GM12878 (cell line): ENCODE measurements at regions not wholly inside any gene's neighbourhood (a gene's known extent, or its start where the extent isn't known, plus 50 kb on each side); places are given as distances from the start of the nearest gene placed in this dataset.

Source experiments
- ATAC-seq: fragments of 200-7000 bp; cut with Tn5 transposase; 3 replicates; pipeline ENCODE4 v1.9.1; 2020; ENCODE audit warnings: mild to moderate bottlenecking, moderate library complexity
- BruUV-seq: library from RNA; stranded (reverse); fragments of 400-500 nt; replicated peaks from 2 replicates; lab custom pipeline; 2021; lab: Mats Ljungman, UMichigan
- CTCF ChIA-PET: fragments of 300-600 bp; sonication (Branson Sonifier 250); formaldehyde crosslinking; extraction: SDS; loops from one replicate; lab custom pipeline; 2021; ENCODE audit warnings: inconsistent platforms; lab: Yijun Ruan, JAX
- POLR2A ChIA-PET: fragments of 350-600 bp; formaldehyde crosslinking; extraction: SDS; loops from one replicate; lab custom pipeline; 2021; ENCODE audit warnings: inconsistent platforms; lab: Charles Lee
- RAD21 ChIA-PET: fragments of 300-600 bp; sonication (Branson Sonifier 250); formaldehyde crosslinking; loops from one replicate; lab custom pipeline; 2023; ENCODE audit warnings: antibody characterized with exemption; ENCODE audit not compliant: unreplicated experiment; lab: Charles Lee
- SMC1A ChIA-PET: fragments of 300-600 bp; sonication (Branson Sonifier 250); formaldehyde crosslinking; loops from one replicate; lab custom pipeline; 2023; ENCODE audit not compliant: unreplicated experiment, uncharacterized antibody; lab: Charles Lee
- DNase-seq: peaks from one replicate; pipeline ENCODE4 v3.0.0-alpha.2; 2011; ENCODE audit warnings: low read depth, low spot score
- FAIRE-seq: peaks from 3 replicates; lab custom pipeline; 2011; peaks lifted over from hg19 to GRCh38; lab: Jason Lieb, UNC
- H2AFZ ChIP-seq: 2 replicates; pipeline ENCODE4 v1.6.0; 2011; ENCODE audit warnings: low read depth, low read length, control low read depth; ENCODE audit not compliant: control insufficient read depth
- H3K27ac ChIP-seq: 2 replicates; pipeline ENCODE4 v1.5.1; 2011; ENCODE audit warnings: control low read depth; ENCODE audit not compliant: control insufficient read depth, insufficient read depth
- H3K27me3 ChIP-seq, 2 experiments: replicated peaks in 1 of 2; 2 replicates each; pipeline versions ENCODE4 v1.6.0 to v1.6.1; 2011; ENCODE audit warnings: low read length in 1 of 2; ENCODE audit not compliant: control insufficient read depth in 2 of 2, insufficient read depth in 2 of 2
- H3K36me3 ChIP-seq, 2 experiments: 2 replicates each; pipeline ENCODE4 v1.5.1; 2011; ENCODE audit warnings: low read length in 1 of 2; ENCODE audit not compliant: control insufficient read depth in 2 of 2, insufficient read depth in 2 of 2
- H3K4me1 ChIP-seq: 2 replicates; pipeline ENCODE4 v1.6.1; 2011; ENCODE audit warnings: mild to moderate bottlenecking, low read length, moderate library complexity, mixed read lengths; ENCODE audit not compliant: control insufficient read depth, insufficient read depth
- H3K4me2 ChIP-seq: 2 replicates; pipeline ENCODE4 v1.6.0; 2011; ENCODE audit warnings: control low read depth; ENCODE audit not compliant: control insufficient read depth, insufficient read depth
- H3K4me3 ChIP-seq: fragments of 200-600 bp; sonication (generic); 2 replicates; pipeline ENCODE4 v1.5.1; 2016
- H3K79me2 ChIP-seq: 2 replicates; pipeline ENCODE4 v1.6.0; 2011; ENCODE audit warnings: low read length; ENCODE audit not compliant: control insufficient read depth, insufficient read depth
- H3K9ac ChIP-seq: 2 replicates; pipeline ENCODE4 v1.8.0; 2011; ENCODE audit warnings: low read length, control low read depth, mixed read lengths; ENCODE audit not compliant: control insufficient read depth, insufficient read depth
- H3K9me3 ChIP-seq: replicated peaks from 3 replicates; pipeline ENCODE4 v1.5.1; 2011; ENCODE audit warnings: mild to moderate bottlenecking, low read length; ENCODE audit not compliant: control insufficient read depth, insufficient read depth
- H4K20me1 ChIP-seq: 2 replicates; pipeline ENCODE4 v1.6.0; 2011; ENCODE audit not compliant: control insufficient read depth, insufficient read depth
- ATF2 ChIP-seq: IDR thresholded peaks from 2 replicates; pipeline ENCODE4 v1.6.1; 2012; ENCODE audit warnings: low read length, inconsistent platforms
- CBX5 ChIP-seq: sonication (generic); IDR thresholded peaks from 2 replicates; pipeline ENCODE4 v1.6.1; 2016; ENCODE audit warnings: low read depth, moderate library complexity, mild to moderate bottlenecking, inconsistent platforms
- CEBPZ ChIP-seq: fragments of 150-350 bp; IDR thresholded peaks from 2 replicates; pipeline ENCODE4 v1.6.1; 2016; ENCODE audit warnings: low read depth, low read length
- ELK1 ChIP-seq: IDR thresholded peaks from 2 replicates; pipeline ENCODE4 v1.6.1; 2012; ENCODE audit warnings: low read depth, low read length, improper control_type of control experiment
- MEF2B ChIP-seq: fragments of 450-650 bp; IDR thresholded peaks from 2 replicates; pipeline ENCODE4 v1.6.1; 2018; ENCODE audit warnings: mild to moderate bottlenecking, moderate library complexity; ENCODE audit not compliant: partially characterized antibody, poor library complexity, severe bottlenecking
- RAD51 ChIP-seq: fragments of 450-650 bp; IDR thresholded peaks from 2 replicates; pipeline ENCODE4 v1.6.1; 2016; ENCODE audit warnings: moderate library complexity, mild to moderate bottlenecking, inconsistent platforms
- RUNX3 ChIP-seq: IDR thresholded peaks from 2 replicates; pipeline ENCODE4 v1.6.1; 2012; ENCODE audit warnings: low read length, inconsistent platforms
- SIN3A ChIP-seq: IDR thresholded peaks from 2 replicates; pipeline ENCODE4 v1.6.1; 2012; ENCODE audit warnings: low read depth, low read length, improper control_type of control experiment
- SKIL ChIP-seq: fragments of 450-650 bp; IDR thresholded peaks from 2 replicates; pipeline ENCODE4 v1.6.1; 2017; ENCODE audit warnings: mild to moderate bottlenecking, low read depth, inconsistent platforms; ENCODE audit not compliant: poor library complexity, severe bottlenecking
- STAT3 ChIP-seq: IDR thresholded peaks from 2 replicates; pipeline ENCODE4 v1.6.1; 2011; ENCODE audit warnings: low read depth, low read length, improper control_type of control experiment
- ZNF207 ChIP-seq: fragments of 450-650 bp; IDR thresholded peaks from 2 replicates; pipeline ENCODE4 v1.6.1; 2014; ENCODE audit warnings: antibody characterized with exemption, mild to moderate bottlenecking, borderline replicate concordance
- WGBS: methylation state at CpG from one replicate; pipeline ENCODE4 v1.1.6; 2016; ENCODE audit warnings: low lambda C conversion rate; ENCODE audit not compliant: insufficient replicate concordance, insufficient coverage; ENCODE audit errors: missing lambda C conversion rate; 5-methylcytosine and 5-hydroxymethylcytosine counted together
- in situ Hi-C: fragments of 300-500 bp; cut with MboI; formaldehyde crosslinking; loops from 9 replicates; pipeline ENCODE4 v1.14.3; 2018; ENCODE audit warnings: mixed read lengths
- intact Hi-C: fragments of 100-400 bp; cut with micrococcal nuclease; formaldehyde crosslinking; loops from one replicate; pipeline ENCODE4 v1.14.2; 2022; ENCODE audit not compliant: unreplicated experiment

GRCh38 chr9:7974335-7974960 is 174.9 kb upstream of the DMAC1 start (continued):
- 0 out of 2 replicates have a peak, but pooled peaks have one; percentile 37 for TF ChIP-seq ELK1
- TF ChIP-seq RAD51: no peak
- 0 out of 2 replicates have a peak, but pooled peaks have one; percentile 55 for TF ChIP-seq CBX5
- TF ChIP-seq RUNX3: peak; percentile 45
- no peak for TF ChIP-seq MEF2B
- no peak for TF ChIP-seq STAT3

- Histone ChIP-seq H2AFZ (no peak overlapping the region), H3K4me3 (no peak overlapping the region), H3K9me3 (no peaks in the 10 kb centered on the region), H3K79me2 (no peaks in the 10 kb centered on the region), H3K27me3 (no peaks in the 10 kb centered on the region), H3K27ac (no peak overlapping the region), H3K36me3 (no peaks in the 10 kb centered on the region), H3K4me1 (peaks cover 38% of the 10 kb centered on the region), H3K4me2 (no peak overlapping the region), H3K9ac (no peak overlapping the region), H4K20me1 (no peaks in the 10 kb centered on the region)
- 89% methylated on average over 5 of the region's 5 CpGs for WGBS
- RAD21 ChIA-PET: no interaction called here
- DNase-seq (no peak), ATAC-seq (no peak), FAIRE-seq (no peak)
- SMC1A ChIA-PET: no interaction called here
- CTCF ChIA-PET: no interaction called here
- POLR2A ChIA-PET: no interaction called here
- TF ChIP-seq ATF2 (no peak), SIN3A (no peak), SKIL (no peak), ZNF207 (no peak), CEBPZ (no peak)
- no TSS peak for BruUV-seq
- intact Hi-C loops (loop anchor here (10.0 kb wide), 1 partner anchor 678 kb away; no protein-coding TSS in a partner anchor), in situ Hi-C loops (loop anchor here (10.0 kb wide), 2 partner anchors 178 to 678 kb away; partner anchors contain the start of gene DMAC1)
Measured at GRCh38 chr9:7973123-7973522, 173.5 kb upstream of the DMAC1 start.
